Loucy (cell line): ENCODE measurements at regions not wholly inside any gene's neighbourhood (a gene's known extent, or its start where the extent isn't known, plus 50 kb on each side); places are given as distances from the start of the nearest gene placed in this dataset.

Experiments used
- CTCF ChIP-seq: fragments of 200-600 bp; sonication (generic); conservative IDR thresholded peaks from 2 replicates; pipeline ENCODE4 v1.5.1; 2014; ENCODE audit warnings: mild to moderate bottlenecking, antibody characterized with exemption, low read length
- EZH2phosphoT487 ChIP-seq: fragments of 200-600 bp; IDR thresholded peaks from 2 replicates; pipeline ENCODE4 v1.6.1; 2018; ENCODE audit warnings: antibody characterized with exemption, mild to moderate bottlenecking, moderate library complexity, borderline replicate concordance

GRCh38 chr5:62729675-62730074 is 151.1 kb downstream of the LRRC70 start:
- TF ChIP-seq CTCF (no peak), EZH2phosphoT487 (no peak)
